GM10248 (cell line): ENCODE measurements at regions not wholly inside any gene's neighbourhood (a gene's known extent, or its start where the extent isn't known, plus 50 kb on each side); places are given as distances from the start of the nearest gene placed in this dataset.

Experiments
- CTCF ChIA-PET: fragments of 300-600 bp; sonication (Branson Sonifier 250); formaldehyde crosslinking; extraction: SDS; loops from one replicate; lab custom pipeline; 2021; ENCODE audit warnings: antibody characterized with exemption; lab: Yijun Ruan, JAX
- POLR2A ChIA-PET: fragments of 350-650 bp; sonication (Branson Sonifier 250); formaldehyde crosslinking; extraction: SDS; loops from one replicate; lab custom pipeline; 2020; ENCODE audit warnings: antibody characterized with exemption; lab: Yijun Ruan, JAX
- DNase-seq: peaks from one replicate; pipeline ENCODE4 v3.0.0; 2012; ENCODE audit errors: extremely low spot score
- CTCF ChIP-seq: IDR thresholded peaks from 2 replicates; pipeline ENCODE4 v1.5.1; 2012; ENCODE audit warnings: mild to moderate bottlenecking, low read depth; ENCODE audit errors: extremely low read depth, missing control alignments, control extremely low read depth

GRCh38 chr17:6177941-6178694, 107.9 kb downstream of the WSCD1 start:
- TF ChIP-seq CTCF = no peak
- CTCF ChIA-PET = no interaction called here
- POLR2A ChIA-PET = no interaction called here
- no peak for DNase-seq
